PC-3 (cell line): ENCODE measurements at regions not wholly inside any gene's neighbourhood (a gene's known extent, or its start where the extent isn't known, plus 50 kb on each side); places are given as distances from the start of the nearest gene placed in this dataset.

Experiments used
- EZH2 ChIP-seq: fragments of 300-600 bp; sonication (generic); IDR thresholded peaks from one replicate; pipeline ENCODE4 v1.6.1; 2017; ENCODE audit warnings: antibody characterized with exemption, mild to moderate bottlenecking, low read length; ENCODE audit not compliant: unreplicated experiment
- EZH2phosphoT487 ChIP-seq: fragments of 300-600 bp; sonication (generic); IDR thresholded peaks from 2 replicates; pipeline ENCODE4 v1.6.1; 2018; ENCODE audit warnings: mild to moderate bottlenecking, antibody characterized with exemption, low read length, borderline replicate concordance
- TF ChIP-seq, protein P1 (sequence below): fragments of 300-600 bp; sonication (generic); conservative IDR thresholded peaks from 2 replicates; pipeline ENCODE4 v1.5.1; 2017; ENCODE audit warnings: antibody characterized with exemption, low read depth, mild to moderate bottlenecking, low read length

DNA sequence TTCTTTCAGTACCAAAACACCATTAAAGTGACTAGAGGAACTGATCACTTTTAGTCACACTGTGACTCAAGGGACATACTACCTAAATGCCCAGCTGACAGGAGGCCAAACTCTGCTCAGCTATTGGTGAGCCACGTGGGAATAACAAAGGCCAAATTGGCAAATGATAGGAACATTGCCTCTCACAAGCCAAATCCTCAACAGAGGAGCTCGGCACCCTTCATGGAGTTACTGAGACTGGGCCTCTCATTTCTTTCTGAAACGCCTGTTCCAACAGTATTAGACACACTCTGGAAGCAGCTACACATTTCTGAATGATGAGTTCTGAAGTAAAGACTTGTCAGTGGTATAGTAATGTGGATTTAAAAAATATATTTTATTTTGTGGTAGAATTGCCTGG is 166.0 kb upstream of the COL8A1 start:
- TF ChIP-seq, protein P1, sequence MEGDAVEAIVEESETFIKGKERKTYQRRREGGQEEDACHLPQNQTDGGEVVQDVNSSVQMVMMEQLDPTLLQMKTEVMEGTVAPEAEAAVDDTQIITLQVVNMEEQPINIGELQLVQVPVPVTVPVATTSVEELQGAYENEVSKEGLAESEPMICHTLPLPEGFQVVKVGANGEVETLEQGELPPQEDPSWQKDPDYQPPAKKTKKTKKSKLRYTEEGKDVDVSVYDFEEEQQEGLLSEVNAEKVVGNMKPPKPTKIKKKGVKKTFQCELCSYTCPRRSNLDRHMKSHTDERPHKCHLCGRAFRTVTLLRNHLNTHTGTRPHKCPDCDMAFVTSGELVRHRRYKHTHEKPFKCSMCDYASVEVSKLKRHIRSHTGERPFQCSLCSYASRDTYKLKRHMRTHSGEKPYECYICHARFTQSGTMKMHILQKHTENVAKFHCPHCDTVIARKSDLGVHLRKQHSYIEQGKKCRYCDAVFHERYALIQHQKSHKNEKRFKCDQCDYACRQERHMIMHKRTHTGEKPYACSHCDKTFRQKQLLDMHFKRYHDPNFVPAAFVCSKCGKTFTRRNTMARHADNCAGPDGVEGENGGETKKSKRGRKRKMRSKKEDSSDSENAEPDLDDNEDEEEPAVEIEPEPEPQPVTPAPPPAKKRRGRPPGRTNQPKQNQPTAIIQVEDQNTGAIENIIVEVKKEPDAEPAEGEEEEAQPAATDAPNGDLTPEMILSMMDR: no peak
- TF ChIP-seq EZH2: no peak
- TF ChIP-seq EZH2phosphoT487: no peak
